ENCODE measurements at regions not wholly inside any gene's neighbourhood (a gene's known extent, or its start where the extent isn't known, plus 50 kb on each side); places are given as distances from the start of the nearest gene placed in this dataset.

GRCh38 chr15:87686841-87687522, 569.6 kb downstream of the NTRK3 start:
- no peak for ATAC-seq (ENCODE audit: low FRiP score)
- TF ChIP-seq CTCF (IDR thresholded peaks at IDR 0.05), result no peak

GRCh38 chr15:87686339-87686738, 570.2 kb downstream of the NTRK3 start:
- ATAC-seq (ENCODE audit: low FRiP score) (no peak), DNase-seq (ENCODE audit: low spot score) (no peak)
- no peak for TF ChIP-seq CTCF (IDR thresholded peaks at IDR 0.05)

More at GRCh38 chr15:87686841-87687522, 569.6 kb downstream of the NTRK3 start:
- DNase-seq (ENCODE audit: low spot score), result no peak

- ATAC-seq (ENCODE audit: low FRiP score) (no peak), DNase-seq (ENCODE audit: low spot score) (no peak)
- TF ChIP-seq CTCF (IDR thresholded peaks at IDR 0.05), result no peak
These were observed 574.0 kb downstream of the NTRK3 start for GRCh38 chr15:87682527-87682926.

GRCh38 chr15:87681104-87681503, 575.4 kb downstream of the NTRK3 start:
- ATAC-seq (ENCODE audit: low FRiP score), result no peak
- DNase-seq (ENCODE audit: low spot score), result no peak
- TF ChIP-seq CTCF (IDR thresholded peaks at IDR 0.05), result no peak

GRCh38 chr15:87680208-87680607, 576.3 kb downstream of the NTRK3 start:
- TF ChIP-seq CTCF (IDR thresholded peaks at IDR 0.05), result no peak
- ATAC-seq (ENCODE audit: low FRiP score) (no peak), DNase-seq (ENCODE audit: low spot score) (no peak)

GRCh38 chr15:87675271-87675670, 581.3 kb downstream of the NTRK3 start:
- ATAC-seq (ENCODE audit: low FRiP score), result no peak
- no peak for DNase-seq (ENCODE audit: low spot score)
- no peak for TF ChIP-seq CTCF (IDR thresholded peaks at IDR 0.05)

Measured in omental fat pad (tissue), 3 donors.